ENCODE measurements at regions not wholly inside any gene's neighbourhood (a gene's known extent, or its start where the extent isn't known, plus 50 kb on each side); places are given as distances from the start of the nearest gene placed in this dataset.
"Not testable (repeated sequence)": the region's sequence is repeated elsewhere in the genome, so short reads cannot be mapped to it uniquely, and the experiment has no call there.

GRCh38 chr12:131574395-131574771, 136.5 kb upstream of the SFSWAP start:
- no peak for TF ChIP-seq CTCF (conservative IDR thresholded peaks at IDR 0.05; ENCODE audit: low read depth, low read length)
- no peak overlapping the region for H3K4me3 ChIP-seq (ENCODE audit: low read depth, low read length)
- no peak for DNase-seq (ENCODE audit: low read depth)

- DNase-seq (ENCODE audit: low read depth) = no peak
- no peak for TF ChIP-seq CTCF (conservative IDR thresholded peaks at IDR 0.05; ENCODE audit: low read depth, low read length)
- H3K4me3 ChIP-seq (ENCODE audit: low read depth, low read length) = no peak overlapping the region
Observed at GRCh38 chr12:131575371-131575770, 135.5 kb upstream of the SFSWAP start.

GRCh38 chr12:131576734-131577133, 134.2 kb upstream of the SFSWAP start:
- peak; percentile 78 for DNase-seq (ENCODE audit: low read depth)

GRCh38 chr12:131577766-131578165, 133.1 kb upstream of the SFSWAP start:
- no peak for TF ChIP-seq CTCF (conservative IDR thresholded peaks at IDR 0.05; ENCODE audit: low read depth, low read length)
- no peak overlapping the region for H3K4me3 ChIP-seq (ENCODE audit: low read depth, low read length)
- no peak for DNase-seq (ENCODE audit: low read depth)

More at GRCh38 chr12:131576734-131577133, 134.2 kb upstream of the SFSWAP start:
- H3K4me3 ChIP-seq (ENCODE audit: low read depth, low read length) = not testable (repeated sequence)

- DNase-seq (ENCODE audit: low read depth) = no peak
- TF ChIP-seq CTCF (conservative IDR thresholded peaks at IDR 0.05; ENCODE audit: low read depth, low read length) = no peak
- no peak overlapping the region for H3K4me3 ChIP-seq (ENCODE audit: low read depth, low read length)
Observed at GRCh38 chr12:131578828-131579470, 131.9 kb upstream of the SFSWAP start.

- TF ChIP-seq CTCF (conservative IDR thresholded peaks at IDR 0.05; ENCODE audit: low read depth, low read length) = no peak
- DNase-seq (ENCODE audit: low read depth) = no peak
Observed at GRCh38 chr12:131583090-131583712, 127.7 kb upstream of the SFSWAP start.

GRCh38 chr12:131586269-131586668, 124.6 kb upstream of the SFSWAP start:
- no peak for DNase-seq (ENCODE audit: low read depth)
- no peak overlapping the region for H3K4me3 ChIP-seq (ENCODE audit: low read depth, low read length)
- no peak for TF ChIP-seq CTCF (conservative IDR thresholded peaks at IDR 0.05; ENCODE audit: low read depth, low read length)

More at GRCh38 chr12:131583090-131583712, 127.7 kb upstream of the SFSWAP start:
- no peak overlapping the region for H3K4me3 ChIP-seq (ENCODE audit: low read depth, low read length)

All from choroid plexus epithelial cell (primary cell).